Globus pallidus (tissue), 1 donor: ENCODE measurements at regions not wholly inside any gene's neighbourhood (a gene's known extent, or its start where the extent isn't known, plus 50 kb on each side); places are given as distances from the start of the nearest gene placed in this dataset.

Experiments
- DNase-seq: peaks from one replicate; pipeline ENCODE4 v3.0.0-alpha.2; 2015; ENCODE audit warnings: low spot score

GRCh38 chr1:222370081-222370912, 177.6 kb downstream of the HHIPL2 start:
- DNase-seq = no peak

GRCh38 chr1:222369148-222369547, 178.8 kb downstream of the HHIPL2 start:
- no peak for DNase-seq

DNA sequence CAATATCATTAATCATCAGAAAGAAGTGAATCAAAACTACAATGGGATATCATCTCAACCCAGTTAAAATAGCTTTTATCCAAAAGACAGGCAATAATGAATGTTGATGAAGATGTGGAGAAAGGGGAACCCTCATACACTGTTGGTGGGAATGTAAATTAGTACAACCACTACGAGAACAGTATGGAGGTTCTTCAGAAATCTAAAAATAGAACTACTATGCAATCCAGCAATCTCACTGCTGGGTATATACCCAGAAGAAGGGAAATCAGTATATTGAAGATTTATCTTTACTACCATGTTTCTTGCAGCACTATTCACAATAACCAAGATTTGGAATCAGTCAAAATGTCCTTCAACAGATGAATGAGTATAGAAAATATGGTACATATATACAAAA, 189.8 kb downstream of the HHIPL2 start:
- DNase-seq = no peak

GRCh38 chr1:222357252-222357651, 190.7 kb downstream of the HHIPL2 start:
- DNase-seq = no peak

- DNase-seq = no peak
Measured at GRCh38 chr1:222347627-222348026, 200.3 kb downstream of the HHIPL2 start.

GRCh38 chr1:222346955-222347354, 200.9 kb downstream of the HHIPL2 start:
- no peak for DNase-seq

- no peak for DNase-seq
Measured at GRCh38 chr1:222339376-222339947, 208.4 kb downstream of the HHIPL2 start.

DNA sequence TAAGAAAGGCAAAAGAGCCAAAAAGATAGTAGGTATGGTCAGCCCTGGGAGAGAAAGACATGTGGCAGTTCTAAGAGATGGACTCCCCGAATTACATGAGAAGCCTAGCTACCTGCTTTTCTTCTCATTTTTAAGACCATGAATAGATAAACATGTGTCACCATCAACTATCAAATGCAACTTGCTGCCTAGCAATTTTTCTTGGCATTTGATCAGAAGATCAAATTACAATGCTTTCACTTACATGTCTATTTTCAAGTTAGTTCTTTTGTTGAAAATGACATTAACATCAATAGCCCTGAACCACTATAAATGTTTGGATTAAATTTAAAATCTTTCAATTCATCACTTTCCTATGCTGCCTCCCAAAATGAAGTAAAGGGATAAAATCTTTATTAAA, 212.3 kb downstream of the HHIPL2 start:
- no peak for DNase-seq

DNA sequence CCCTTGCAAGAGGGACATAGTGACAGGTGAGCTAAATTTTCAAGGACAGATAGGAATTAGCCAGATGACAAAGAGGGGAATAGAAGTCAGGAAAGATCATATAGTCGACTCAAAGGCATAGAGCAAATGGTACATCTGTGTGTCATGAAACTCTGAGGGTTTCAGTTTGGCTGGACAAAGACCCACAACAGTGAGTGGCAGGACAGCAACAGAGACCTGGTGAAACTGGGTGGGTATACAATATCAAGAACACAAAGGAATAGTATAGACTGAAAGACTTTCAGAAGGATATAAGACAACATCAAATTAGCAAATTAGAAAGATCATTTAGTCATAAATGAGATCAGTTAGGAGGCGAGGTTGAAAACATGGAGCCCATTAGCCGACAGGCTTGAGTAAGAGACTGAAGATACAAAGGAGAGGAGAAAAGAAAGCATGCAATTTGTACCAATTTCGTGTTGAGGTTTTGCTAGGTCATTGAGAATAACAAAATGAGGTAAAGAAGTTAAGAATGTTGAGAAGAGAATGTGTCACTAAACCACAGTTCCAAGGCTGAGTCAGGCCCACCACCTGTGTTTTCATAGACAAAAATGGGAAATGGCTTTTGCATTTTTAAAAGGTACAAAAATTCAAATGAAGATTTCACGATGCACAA, 213.8 kb downstream of the HHIPL2 start:
- DNase-seq = no peak

DNA sequence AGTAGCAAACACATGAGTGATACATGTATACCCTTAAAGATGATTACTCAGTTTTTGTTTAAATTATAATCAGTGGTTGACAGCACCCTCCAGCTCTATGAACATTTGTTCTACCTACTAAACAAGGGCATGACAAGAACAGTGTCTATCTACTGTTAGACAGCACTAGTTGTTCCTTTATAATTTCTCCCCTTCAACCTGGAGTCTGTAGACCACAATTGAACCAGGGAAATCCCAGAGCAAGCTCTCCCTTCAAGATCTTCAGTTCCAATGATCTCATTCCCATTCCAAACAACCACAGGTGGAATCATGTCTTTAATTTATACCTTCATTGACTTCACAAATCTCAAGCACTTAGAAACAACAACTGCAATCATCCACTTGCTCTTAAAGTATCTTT, 216.1 kb downstream of the HHIPL2 start:
- DNase-seq = no peak

DNA sequence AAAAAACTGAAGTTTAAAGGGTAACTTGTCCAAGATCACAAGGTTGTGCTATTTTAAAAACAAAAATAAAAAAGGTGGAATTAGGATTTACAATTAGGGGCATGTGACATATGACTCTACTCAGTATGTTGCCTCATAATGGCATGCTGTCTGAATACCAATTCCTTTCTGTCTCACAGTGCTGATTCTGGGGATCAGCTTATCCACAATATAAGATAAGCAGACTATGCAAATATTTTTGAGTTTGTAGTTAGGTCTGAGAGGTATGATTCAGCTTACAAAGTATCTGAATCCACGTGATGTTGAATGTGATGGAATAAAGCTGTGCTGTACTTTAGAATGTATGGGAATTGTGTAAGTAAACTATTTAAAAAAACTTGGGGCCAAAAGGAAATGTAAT, 216.6 kb downstream of the HHIPL2 start:
- no peak for DNase-seq

GRCh38 chr1:222329493-222330045, 218.3 kb downstream of the HHIPL2 start:
- no peak for DNase-seq

- DNase-seq = no peak
Measured at GRCh38 chr1:222326710-222327036, 221.2 kb downstream of the HHIPL2 start.

- DNase-seq = no peak
Measured at GRCh38 chr1:222326006-222326709, 221.7 kb downstream of the HHIPL2 start.

- DNase-seq = no peak
Measured at GRCh38 chr1:222325506-222325905, 222.4 kb downstream of the HHIPL2 start.

DNA sequence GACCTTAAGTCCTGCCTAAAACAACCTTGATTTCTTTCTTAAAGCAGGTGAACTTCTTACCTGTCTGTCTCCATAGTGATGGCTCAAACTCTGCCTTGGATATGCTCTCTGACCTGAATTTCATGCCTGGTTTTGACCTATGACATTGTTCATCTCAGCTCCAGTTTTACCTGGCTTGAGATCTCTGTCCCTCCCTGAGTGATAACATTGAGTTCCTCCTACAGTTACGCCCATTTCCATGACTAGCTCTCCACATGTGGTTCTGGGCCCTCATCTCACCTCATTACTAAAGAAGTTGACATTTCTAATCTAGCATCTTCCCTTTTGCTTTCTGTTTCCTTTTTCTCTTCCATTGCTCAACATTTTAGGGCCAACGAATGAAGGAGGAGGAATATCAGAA, 233.1 kb downstream of the HHIPL2 start:
- no peak for DNase-seq

- DNase-seq = peak; percentile 41
Measured at GRCh38 chr1:222310836-222311235, 237.1 kb downstream of the HHIPL2 start.

GRCh38 chr1:222307621-222308020, 240.3 kb downstream of the HHIPL2 start:
- no peak for DNase-seq

DNA sequence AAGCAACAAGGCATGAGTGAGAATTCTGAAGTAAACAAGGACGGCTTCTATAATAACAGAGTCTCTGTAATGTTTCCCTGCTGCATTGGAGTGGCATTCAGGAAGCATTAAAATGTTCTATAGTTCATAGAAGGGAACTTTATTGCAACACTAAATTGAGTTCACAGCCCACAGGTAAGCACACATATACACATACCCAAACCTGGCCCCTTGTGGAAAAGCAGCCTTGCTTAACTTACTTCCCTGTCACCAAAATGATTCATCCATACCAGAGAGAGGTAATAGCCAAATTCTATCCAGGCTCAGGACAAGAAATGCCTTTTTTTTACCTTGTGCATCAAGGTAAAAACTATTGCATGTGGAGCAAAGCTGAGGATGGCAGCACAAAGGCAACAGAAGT, 241.4 kb downstream of the HHIPL2 start:
- no peak for DNase-seq

GRCh38 chr1:222306011-222306410, 241.9 kb downstream of the HHIPL2 start:
- DNase-seq = no peak

- no peak for DNase-seq
Measured at GRCh38 chr1:222301652-222302051, 246.3 kb downstream of the HHIPL2 start.

DNA sequence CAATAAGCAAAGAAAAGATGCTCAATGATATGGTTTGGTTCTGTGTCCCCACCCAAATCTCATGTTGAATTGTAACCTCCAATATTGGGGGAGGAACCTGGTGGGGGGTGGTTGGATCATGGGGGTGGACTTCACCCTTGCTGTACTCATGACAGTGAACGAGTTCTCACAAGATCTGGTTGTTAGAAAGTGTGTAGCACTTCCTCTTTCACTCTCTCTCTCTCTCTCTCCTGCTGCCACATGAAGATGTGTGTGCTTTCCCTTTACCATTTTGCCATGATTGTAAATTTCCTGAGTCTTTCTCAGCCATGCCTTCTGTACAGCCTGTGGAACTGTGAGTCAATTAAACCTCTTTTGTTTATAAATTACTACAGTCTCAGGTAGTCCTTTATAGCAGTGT, 248.4 kb downstream of the HHIPL2 start:
- DNase-seq = no peak

GRCh38 chr1:222290866-222291265, 257.0 kb downstream of the HHIPL2 start:
- DNase-seq = no peak
